ENCODE measurements at regions not wholly inside any gene's neighbourhood (a gene's known extent, or its start where the extent isn't known, plus 50 kb on each side); places are given as distances from the start of the nearest gene placed in this dataset.

DNA sequence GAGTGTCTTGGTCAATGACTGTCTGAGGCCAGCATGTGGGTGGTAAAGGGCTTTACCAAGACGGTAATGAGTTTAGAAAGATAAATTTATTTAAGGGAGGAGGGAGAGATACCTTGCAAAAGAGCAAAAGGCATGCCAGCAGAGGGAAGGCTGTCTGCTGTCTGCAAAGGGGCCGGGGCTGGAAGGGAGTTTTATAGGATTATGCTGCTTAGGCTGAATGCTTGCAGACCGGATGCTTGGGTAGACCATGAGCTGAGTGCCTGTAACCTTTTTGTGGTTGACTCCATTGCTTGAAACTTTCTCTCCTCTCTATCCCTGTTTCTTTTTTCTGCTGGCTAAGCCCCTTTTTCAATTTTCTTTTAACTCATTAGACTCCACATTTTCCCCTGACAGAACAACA, 1543.0 kb downstream of the OTOL1 start:
- no peak for ATAC-seq

DNA sequence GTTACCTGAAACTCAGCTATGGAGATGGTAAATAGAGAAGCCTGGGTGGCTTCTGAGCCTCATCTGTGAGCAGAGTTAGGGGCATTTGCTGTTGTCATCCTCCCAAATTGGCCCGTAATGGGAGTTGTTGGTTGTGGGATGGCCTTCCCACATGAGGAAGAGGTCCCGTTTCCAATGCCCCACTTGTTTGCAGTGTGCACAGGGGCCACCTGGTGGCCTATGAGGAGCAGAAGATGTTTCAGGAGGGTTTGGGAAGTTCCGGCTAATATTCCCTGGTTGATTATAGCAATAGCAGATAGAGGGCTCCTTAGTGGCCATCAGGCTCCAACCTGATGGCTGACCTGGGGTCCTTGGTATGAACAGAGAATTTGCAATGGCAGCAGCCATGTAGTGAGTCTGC, 1546.5 kb downstream of the OTOL1 start:
- intact Hi-C loops (cut with DNase I): no loop called here
- ATAC-seq (no peak), DNase-seq (no peak)
- Histone ChIP-seq H3K9me3 (no peaks in the 10 kb centered on the region), H3K27me3 (ENCODE audit: low read depth) (no peaks in the 10 kb centered on the region), H3K4me3 (no peak overlapping the region), H3K36me3 (no peaks in the 10 kb centered on the region), H3K4me1 (no peaks in the 10 kb centered on the region), H3K27ac (no peak overlapping the region)
- TF ChIP-seq, protein P1, sequence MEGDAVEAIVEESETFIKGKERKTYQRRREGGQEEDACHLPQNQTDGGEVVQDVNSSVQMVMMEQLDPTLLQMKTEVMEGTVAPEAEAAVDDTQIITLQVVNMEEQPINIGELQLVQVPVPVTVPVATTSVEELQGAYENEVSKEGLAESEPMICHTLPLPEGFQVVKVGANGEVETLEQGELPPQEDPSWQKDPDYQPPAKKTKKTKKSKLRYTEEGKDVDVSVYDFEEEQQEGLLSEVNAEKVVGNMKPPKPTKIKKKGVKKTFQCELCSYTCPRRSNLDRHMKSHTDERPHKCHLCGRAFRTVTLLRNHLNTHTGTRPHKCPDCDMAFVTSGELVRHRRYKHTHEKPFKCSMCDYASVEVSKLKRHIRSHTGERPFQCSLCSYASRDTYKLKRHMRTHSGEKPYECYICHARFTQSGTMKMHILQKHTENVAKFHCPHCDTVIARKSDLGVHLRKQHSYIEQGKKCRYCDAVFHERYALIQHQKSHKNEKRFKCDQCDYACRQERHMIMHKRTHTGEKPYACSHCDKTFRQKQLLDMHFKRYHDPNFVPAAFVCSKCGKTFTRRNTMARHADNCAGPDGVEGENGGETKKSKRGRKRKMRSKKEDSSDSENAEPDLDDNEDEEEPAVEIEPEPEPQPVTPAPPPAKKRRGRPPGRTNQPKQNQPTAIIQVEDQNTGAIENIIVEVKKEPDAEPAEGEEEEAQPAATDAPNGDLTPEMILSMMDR (IDR thresholded peaks at IDR 0.05): no peak

More for the DNA sequence above, 1543.0 kb downstream of the OTOL1 start:
- DNase-seq: no peak
- Histone ChIP-seq H3K36me3 (no peaks in the 10 kb centered on the region), H3K4me3 (no peak overlapping the region), H3K27me3 (ENCODE audit: low read depth) (no peaks in the 10 kb centered on the region), H3K4me1 (no peaks in the 10 kb centered on the region), H3K9me3 (no peaks in the 10 kb centered on the region), H3K27ac (no peak overlapping the region)
- TF ChIP-seq, protein P1 (IDR thresholded peaks at IDR 0.05): no peak
- intact Hi-C loops (cut with DNase I): no loop called here

DNA sequence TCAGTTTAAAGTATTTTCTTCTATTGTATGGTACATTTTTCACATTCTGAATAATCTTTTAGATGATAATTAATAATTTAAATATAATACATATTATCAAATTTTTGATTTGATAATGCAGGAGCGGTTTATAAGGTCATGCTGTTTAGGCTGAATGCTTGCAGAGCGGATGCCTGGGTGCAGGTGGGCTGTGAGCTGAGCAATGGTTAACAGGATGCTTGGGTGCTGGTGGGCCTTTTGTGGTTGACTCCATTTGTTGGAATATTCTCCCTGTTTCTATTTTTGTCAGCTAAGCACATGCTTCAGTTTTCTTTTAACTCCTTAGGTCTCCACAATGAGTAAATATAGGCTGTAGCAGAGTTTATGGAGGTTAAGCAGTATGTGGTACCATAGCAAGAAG, 1549.3 kb downstream of the OTOL1 start:
- ATAC-seq: no peak
- intact Hi-C loops (cut with DNase I): no loop called here
- TF ChIP-seq, protein P1 (IDR thresholded peaks at IDR 0.05): no peak
- no peaks in the 10 kb centered on the region for H3K27me3 ChIP-seq (ENCODE audit: low read depth)
- no peaks in the 10 kb centered on the region for H3K9me3 ChIP-seq
- DNase-seq: no peak
- H3K36me3 ChIP-seq: no peaks in the 10 kb centered on the region
- H3K4me3 ChIP-seq: no peak overlapping the region
- H3K27ac ChIP-seq: no peak overlapping the region
- no peaks in the 10 kb centered on the region for H3K4me1 ChIP-seq

DNA sequence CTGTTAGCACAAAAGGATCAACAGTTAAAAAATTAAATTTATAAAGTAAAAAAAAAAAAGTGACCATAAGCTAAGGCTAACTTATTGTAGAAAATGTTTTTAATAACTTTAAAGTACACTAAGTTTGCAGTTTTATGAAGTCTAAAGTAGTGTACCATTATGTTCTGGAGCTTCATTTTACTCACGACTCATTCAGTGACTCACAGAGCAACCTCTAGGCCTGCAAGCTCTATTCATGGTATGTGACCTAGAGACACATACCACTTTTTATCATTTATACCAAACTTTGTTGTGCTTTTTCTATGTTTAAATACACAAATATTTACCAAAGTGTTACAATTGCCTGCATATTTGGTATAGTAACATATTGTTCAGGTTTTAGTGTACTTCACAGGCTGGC, 1552.3 kb downstream of the OTOL1 start:
- intact Hi-C loops (cut with DNase I): no loop called here
- Histone ChIP-seq H3K4me1 (no peaks in the 10 kb centered on the region), H3K9me3 (no peaks in the 10 kb centered on the region), H3K27me3 (ENCODE audit: low read depth) (no peaks in the 10 kb centered on the region), H3K4me3 (no peak overlapping the region), H3K36me3 (no peaks in the 10 kb centered on the region), H3K27ac (no peak overlapping the region)
- ATAC-seq (no peak), DNase-seq (no peak)
- TF ChIP-seq, protein P1 (IDR thresholded peaks at IDR 0.05): no peak

DNA sequence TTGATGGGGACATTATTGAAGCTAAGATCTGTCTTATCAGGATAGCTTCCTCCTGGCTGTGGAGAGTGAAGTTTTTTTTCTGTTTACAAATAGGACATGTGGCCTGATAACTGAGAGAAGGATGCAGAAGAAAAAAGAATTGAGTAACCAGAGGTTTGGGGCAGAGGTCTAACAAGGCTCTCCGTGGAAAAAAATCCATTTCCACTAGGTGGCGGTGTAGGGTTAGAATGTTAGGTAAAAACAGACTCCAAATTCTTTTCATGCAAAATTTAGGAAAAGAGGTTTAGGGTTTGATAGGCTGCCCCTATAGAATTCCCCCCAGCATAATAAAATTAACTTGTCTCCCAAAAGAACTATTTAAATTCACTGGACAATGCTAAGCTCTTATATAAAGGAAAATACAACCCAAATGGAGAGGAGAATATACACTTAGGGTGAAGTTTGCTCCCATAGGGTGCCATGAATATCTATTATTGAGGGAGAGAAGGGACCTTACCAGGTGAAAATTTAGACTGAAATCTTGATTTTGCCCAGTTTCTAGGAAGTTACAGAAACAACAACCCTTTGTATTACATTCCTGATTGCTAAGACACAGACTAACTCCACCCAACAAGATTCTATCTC, 1560.4 kb downstream of the OTOL1 start:
- DNase-seq (no peak), ATAC-seq (peak in 1 of 2 donors; percentile 41)
- H3K4me1 ChIP-seq: no peaks in the 10 kb centered on the region
- H3K27ac ChIP-seq: no peak overlapping the region
- TF ChIP-seq, protein P1 (IDR thresholded peaks at IDR 0.05): peak; percentile 45
- no peak overlapping the region for H3K4me3 ChIP-seq
- no peaks in the 10 kb centered on the region for H3K36me3 ChIP-seq
- H3K27me3 ChIP-seq (ENCODE audit: low read depth): no peaks in the 10 kb centered on the region
- no peaks in the 10 kb centered on the region for H3K9me3 ChIP-seq
- intact Hi-C loops (cut with DNase I): no loop called here
